ENCODE measurements at regions not wholly inside any gene's neighbourhood (a gene's known extent, or its start where the extent isn't known, plus 50 kb on each side); places are given as distances from the start of the nearest gene placed in this dataset.

GRCh38 chr5:97496037-97496436 lies 313.0 kb upstream of the RIOK2 start:
- H2BK15ac ChIP-seq (ENCODE audit: low read depth, low read length): no peak overlapping the region
- H2BK5ac ChIP-seq (ENCODE audit: low read depth, low read length, poor library complexity, severe bottlenecking): no peak overlapping the region
- no peak overlapping the region for H3K4me2 ChIP-seq (ENCODE audit: low read depth, low read length)
- no peak overlapping the region for H3K4ac ChIP-seq (ENCODE audit: low read depth, low read length)
- H2AK5ac ChIP-seq (ENCODE audit: low read depth, low read length): no peak overlapping the region
- no peak overlapping the region for H2AK9ac ChIP-seq (replicated peaks; ENCODE audit: low read depth, low read length, poor library complexity)
- H3K36me3 ChIP-seq (ENCODE audit: control insufficient read depth, insufficient read depth, low read length): no peaks in the 10 kb centered on the region
- H3K27ac ChIP-seq (ENCODE audit: insufficient read depth, low read length): no peak overlapping the region
- no peak overlapping the region for H2AFZ ChIP-seq (replicated peaks; ENCODE audit: low read length, poor library complexity)
- dilution Hi-C loops (cut with HindIII; ENCODE audit: low sequenced_read_pairs, unreplicated experiment) (no loop called here), in situ Hi-C loops (cut with MboI; ENCODE audit: low sequenced_read_pairs) (no loop called here), intact Hi-C loops (cut with micrococcal nuclease) (no loop called here)
- H3K9me3 ChIP-seq (ENCODE audit: control insufficient read depth, insufficient read depth, low read length): no peaks in the 10 kb centered on the region
- WGBS, 2 experiments (ENCODE audit: extremely low coverage in 2 of 2, insufficient read length in 1 of 2): 83% methylated on average over 1 of the region's 2 CpGs; no CpG with 5 or more reads in 1 of the 2 experiments
- DNase-seq (no peak), ATAC-seq (ENCODE audit: low read depth) (no peak)
- H4K91ac ChIP-seq (ENCODE audit: insufficient read depth, low read depth, low read length): no peak overlapping the region
- no peak overlapping the region for H3K18ac ChIP-seq (ENCODE audit: low read depth, low read length)
- H2BK20ac ChIP-seq (ENCODE audit: low read depth, low read length): no peak overlapping the region
- H3K4me3 ChIP-seq (ENCODE audit: insufficient read depth, low read depth, low read length): no peak overlapping the region
- H3K27me3 ChIP-seq (ENCODE audit: control insufficient read depth, insufficient read depth, low read length): no peaks in the 10 kb centered on the region; the same call in 1 of the 2 replicates
- H2BK120ac ChIP-seq (ENCODE audit: low read depth, low read length): no peak overlapping the region
- BruUV-seq (replicated peaks): no TSS peak
- no peak overlapping the region for H4K5ac ChIP-seq (ENCODE audit: low read depth, low read length)
- H3K4me1 ChIP-seq (ENCODE audit: control insufficient read depth, insufficient read depth, low read length): no peaks in the 10 kb centered on the region
- TF ChIP-seq NFE2L2 (IDR thresholded peaks at IDR 0.05; ENCODE audit: low read depth, low read length) (no peak), CTCF (conservative IDR thresholded peaks at IDR 0.05; ENCODE audit: low read depth, low read length) (no peak), RCOR1 (IDR thresholded peaks at IDR 0.05; ENCODE audit: insufficient replicate concordance, low read length) (no peak), BHLHE40 (IDR thresholded peaks at IDR 0.05; ENCODE audit: low read depth, low read length) (no peak), MAFK (IDR thresholded peaks at IDR 0.05; ENCODE audit: low read depth, low read length) (no peak), FOS (IDR thresholded peaks at IDR 0.05; ENCODE audit: low read depth, low read length) (no peak), RAD21 (IDR thresholded peaks at IDR 0.05; ENCODE audit: low read length) (no peak), RFX5 (IDR thresholded peaks at IDR 0.05; ENCODE audit: low read depth, low read length) (no peak), MAZ (IDR thresholded peaks at IDR 0.05; ENCODE audit: borderline replicate concordance, low read depth, low read length) (no peak), SMC3 (IDR thresholded peaks at IDR 0.05; ENCODE audit: low read depth, low read length) (no peak), CEBPB (IDR thresholded peaks at IDR 0.05; ENCODE audit: low read depth, low read length) (no peak), POLR2A (IDR thresholded peaks at IDR 0.05; ENCODE audit: low read depth, low read length) (no peak), ELK1 (IDR thresholded peaks at IDR 0.05; ENCODE audit: borderline replicate concordance, low read depth, low read length) (no peak), CHD1 (IDR thresholded peaks at IDR 0.05; ENCODE audit: low read depth, low read length) (no peak), MXI1 (IDR thresholded peaks at IDR 0.05; ENCODE audit: borderline replicate concordance, low read depth, low read length) (no peak)
- TF ChIP-seq, protein P1, sequence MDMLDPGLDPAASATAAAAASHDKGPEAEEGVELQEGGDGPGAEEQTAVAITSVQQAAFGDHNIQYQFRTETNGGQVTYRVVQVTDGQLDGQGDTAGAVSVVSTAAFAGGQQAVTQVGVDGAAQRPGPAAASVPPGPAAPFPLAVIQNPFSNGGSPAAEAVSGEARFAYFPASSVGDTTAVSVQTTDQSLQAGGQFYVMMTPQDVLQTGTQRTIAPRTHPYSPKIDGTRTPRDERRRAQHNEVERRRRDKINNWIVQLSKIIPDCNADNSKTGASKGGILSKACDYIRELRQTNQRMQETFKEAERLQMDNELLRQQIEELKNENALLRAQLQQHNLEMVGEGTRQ (IDR thresholded peaks at IDR 0.05; ENCODE audit: low read depth, low read length): no peak
- no peaks in the 10 kb centered on the region for H3K79me1 ChIP-seq (ENCODE audit: low read depth in 1 of 2, low read length in 2 of 2)
- CTCF ChIA-PET: interaction anchor here (0.7 kb wide), 1 partner anchor 58 kb away, joined by 3 read pairs; no protein-coding TSS in a partner anchor
- H4K8ac ChIP-seq (ENCODE audit: low read depth in 2 of 2, low read length in 2 of 2): no peak overlapping the region
- H3K23ac ChIP-seq (ENCODE audit: low read depth, low read length): no peak overlapping the region
- no peak overlapping the region for H3K14ac ChIP-seq (replicated peaks; ENCODE audit: low read depth, low read length)
- H4K20me1 ChIP-seq (ENCODE audit: insufficient read depth, low read length): no peaks in the 10 kb centered on the region
- no peak overlapping the region for H3K56ac ChIP-seq (ENCODE audit: extremely low read depth, insufficient read depth, low read length)
- H3K9me1 ChIP-seq (ENCODE audit: insufficient read depth, low read length): no peaks in the 10 kb centered on the region
- no peak overlapping the region for H3K9ac ChIP-seq (ENCODE audit: low read depth, low read length)
- POLR2A ChIA-PET (ENCODE audit: unreplicated experiment): no interaction called here
